ENCODE measurements at regions not wholly inside any gene's neighbourhood (a gene's known extent, or its start where the extent isn't known, plus 50 kb on each side); places are given as distances from the start of the nearest gene placed in this dataset.

- TF ChIP-seq CREB1 (CRISPR knock-in tag; IDR thresholded peaks at IDR 0.05; ENCODE audit: low read depth), result no peak
- no peak for TF ChIP-seq POLR2AphosphoS5 (IDR thresholded peaks at IDR 0.05; ENCODE audit: low read depth)
- TF ChIP-seq JUNB (IDR thresholded peaks at IDR 0.05; ENCODE audit: unreplicated experiment), result no peak
- TF ChIP-seq, protein P1, sequence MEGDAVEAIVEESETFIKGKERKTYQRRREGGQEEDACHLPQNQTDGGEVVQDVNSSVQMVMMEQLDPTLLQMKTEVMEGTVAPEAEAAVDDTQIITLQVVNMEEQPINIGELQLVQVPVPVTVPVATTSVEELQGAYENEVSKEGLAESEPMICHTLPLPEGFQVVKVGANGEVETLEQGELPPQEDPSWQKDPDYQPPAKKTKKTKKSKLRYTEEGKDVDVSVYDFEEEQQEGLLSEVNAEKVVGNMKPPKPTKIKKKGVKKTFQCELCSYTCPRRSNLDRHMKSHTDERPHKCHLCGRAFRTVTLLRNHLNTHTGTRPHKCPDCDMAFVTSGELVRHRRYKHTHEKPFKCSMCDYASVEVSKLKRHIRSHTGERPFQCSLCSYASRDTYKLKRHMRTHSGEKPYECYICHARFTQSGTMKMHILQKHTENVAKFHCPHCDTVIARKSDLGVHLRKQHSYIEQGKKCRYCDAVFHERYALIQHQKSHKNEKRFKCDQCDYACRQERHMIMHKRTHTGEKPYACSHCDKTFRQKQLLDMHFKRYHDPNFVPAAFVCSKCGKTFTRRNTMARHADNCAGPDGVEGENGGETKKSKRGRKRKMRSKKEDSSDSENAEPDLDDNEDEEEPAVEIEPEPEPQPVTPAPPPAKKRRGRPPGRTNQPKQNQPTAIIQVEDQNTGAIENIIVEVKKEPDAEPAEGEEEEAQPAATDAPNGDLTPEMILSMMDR (conservative IDR thresholded peaks at IDR 0.05; ENCODE audit: low read depth in 2 of 2), result no peak
- TF ChIP-seq REST (IDR thresholded peaks at IDR 0.05; ENCODE audit: unreplicated experiment), result no peak
- TF ChIP-seq, protein P2, sequence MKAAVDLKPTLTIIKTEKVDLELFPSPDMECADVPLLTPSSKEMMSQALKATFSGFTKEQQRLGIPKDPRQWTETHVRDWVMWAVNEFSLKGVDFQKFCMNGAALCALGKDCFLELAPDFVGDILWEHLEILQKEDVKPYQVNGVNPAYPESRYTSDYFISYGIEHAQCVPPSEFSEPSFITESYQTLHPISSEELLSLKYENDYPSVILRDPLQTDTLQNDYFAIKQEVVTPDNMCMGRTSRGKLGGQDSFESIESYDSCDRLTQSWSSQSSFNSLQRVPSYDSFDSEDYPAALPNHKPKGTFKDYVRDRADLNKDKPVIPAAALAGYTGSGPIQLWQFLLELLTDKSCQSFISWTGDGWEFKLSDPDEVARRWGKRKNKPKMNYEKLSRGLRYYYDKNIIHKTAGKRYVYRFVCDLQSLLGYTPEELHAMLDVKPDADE (IDR thresholded peaks at IDR 0.05), result no peak
- TF ChIP-seq EZH2 (IDR thresholded peaks at IDR 0.05; ENCODE audit: low read depth, unreplicated experiment), result no peak
- no peak for TF ChIP-seq NANOG (IDR thresholded peaks at IDR 0.05; ENCODE audit: borderline replicate concordance)
- no peak for TF ChIP-seq EZH2phosphoT487 (IDR thresholded peaks at IDR 0.05; ENCODE audit: unreplicated experiment)
- TF ChIP-seq, protein P3, sequence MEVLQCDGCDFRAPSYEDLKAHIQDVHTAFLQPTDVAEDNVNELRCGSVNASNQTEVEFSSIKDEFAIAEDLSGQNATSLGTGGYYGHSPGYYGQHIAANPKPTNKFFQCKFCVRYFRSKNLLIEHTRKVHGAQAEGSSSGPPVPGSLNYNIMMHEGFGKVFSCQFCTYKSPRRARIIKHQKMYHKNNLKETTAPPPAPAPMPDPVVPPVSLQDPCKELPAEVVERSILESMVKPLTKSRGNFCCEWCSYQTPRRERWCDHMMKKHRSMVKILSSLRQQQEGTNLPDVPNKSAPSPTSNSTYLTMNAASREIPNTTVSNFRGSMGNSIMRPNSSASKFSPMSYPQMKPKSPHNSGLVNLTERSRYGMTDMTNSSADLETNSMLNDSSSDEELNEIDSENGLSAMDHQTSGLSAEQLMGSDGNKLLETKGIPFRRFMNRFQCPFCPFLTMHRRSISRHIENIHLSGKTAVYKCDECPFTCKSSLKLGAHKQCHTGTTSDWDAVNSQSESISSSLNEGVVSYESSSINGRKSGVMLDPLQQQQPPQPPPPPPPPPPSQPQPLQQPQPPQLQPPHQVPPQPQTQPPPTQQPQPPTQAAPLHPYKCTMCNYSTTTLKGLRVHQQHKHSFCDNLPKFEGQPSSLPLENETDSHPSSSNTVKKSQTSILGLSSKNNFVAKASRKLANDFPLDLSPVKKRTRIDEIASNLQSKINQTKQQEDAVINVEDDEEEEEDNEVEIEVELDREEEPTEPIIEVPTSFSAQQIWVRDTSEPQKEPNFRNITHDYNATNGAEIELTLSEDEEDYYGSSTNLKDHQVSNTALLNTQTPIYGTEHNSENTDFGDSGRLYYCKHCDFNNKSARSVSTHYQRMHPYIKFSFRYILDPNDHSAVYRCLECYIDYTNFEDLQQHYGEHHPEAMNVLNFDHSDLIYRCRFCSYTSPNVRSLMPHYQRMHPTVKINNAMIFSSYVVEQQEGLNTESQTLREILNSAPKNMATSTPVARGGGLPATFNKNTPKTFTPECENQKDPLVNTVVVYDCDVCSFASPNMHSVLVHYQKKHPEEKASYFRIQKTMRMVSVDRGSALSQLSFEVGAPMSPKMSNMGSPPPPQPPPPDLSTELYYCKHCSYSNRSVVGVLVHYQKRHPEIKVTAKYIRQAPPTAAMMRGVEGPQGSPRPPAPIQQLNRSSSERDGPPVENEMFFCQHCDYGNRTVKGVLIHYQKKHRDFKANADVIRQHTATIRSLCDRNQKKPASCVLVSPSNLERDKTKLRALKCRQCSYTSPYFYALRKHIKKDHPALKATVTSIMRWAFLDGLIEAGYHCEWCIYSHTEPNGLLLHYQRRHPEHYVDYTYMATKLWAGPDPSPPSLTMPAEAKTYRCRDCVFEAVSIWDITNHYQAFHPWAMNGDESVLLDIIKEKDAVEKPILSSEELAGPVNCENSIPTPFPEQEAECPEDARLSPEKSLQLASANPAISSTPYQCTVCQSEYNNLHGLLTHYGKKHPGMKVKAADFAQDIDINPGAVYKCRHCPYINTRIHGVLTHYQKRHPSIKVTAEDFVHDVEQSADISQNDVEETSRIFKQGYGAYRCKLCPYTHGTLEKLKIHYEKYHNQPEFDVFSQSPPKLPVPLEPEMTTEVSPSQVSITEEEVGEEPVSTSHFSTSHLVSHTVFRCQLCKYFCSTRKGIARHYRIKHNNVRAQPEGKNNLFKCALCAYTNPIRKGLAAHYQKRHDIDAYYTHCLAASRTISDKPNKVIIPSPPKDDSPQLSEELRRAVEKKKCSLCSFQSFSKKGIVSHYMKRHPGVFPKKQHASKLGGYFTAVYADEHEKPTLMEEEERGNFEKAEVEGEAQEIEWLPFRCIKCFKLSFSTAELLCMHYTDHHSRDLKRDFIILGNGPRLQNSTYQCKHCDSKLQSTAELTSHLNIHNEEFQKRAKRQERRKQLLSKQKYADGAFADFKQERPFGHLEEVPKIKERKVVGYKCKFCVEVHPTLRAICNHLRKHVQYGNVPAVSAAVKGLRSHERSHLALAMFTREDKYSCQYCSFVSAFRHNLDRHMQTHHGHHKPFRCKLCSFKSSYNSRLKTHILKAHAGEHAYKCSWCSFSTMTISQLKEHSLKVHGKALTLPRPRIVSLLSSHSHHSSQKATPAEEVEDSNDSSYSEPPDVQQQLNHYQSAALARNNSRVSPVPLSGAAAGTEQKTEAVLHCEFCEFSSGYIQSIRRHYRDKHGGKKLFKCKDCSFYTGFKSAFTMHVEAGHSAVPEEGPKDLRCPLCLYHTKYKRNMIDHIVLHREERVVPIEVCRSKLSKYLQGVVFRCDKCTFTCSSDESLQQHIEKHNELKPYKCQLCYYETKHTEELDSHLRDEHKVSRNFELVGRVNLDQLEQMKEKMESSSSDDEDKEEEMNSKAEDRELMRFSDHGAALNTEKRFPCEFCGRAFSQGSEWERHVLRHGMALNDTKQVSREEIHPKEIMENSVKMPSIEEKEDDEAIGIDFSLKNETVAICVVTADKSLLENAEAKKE (CRISPR knock-in tag; IDR thresholded peaks at IDR 0.05), result no peak
- no peak for TF ChIP-seq STAT1 (IDR thresholded peaks at IDR 0.05; ENCODE audit: unreplicated experiment)
Measured at GRCh38 chr10:84603971-84604370, 275.6 kb downstream of the CCSER2 start.

Data from GM23338 (cell line).